HG02884 (cell line): ENCODE measurements at regions not wholly inside any gene's neighbourhood (a gene's known extent, or its start where the extent isn't known, plus 50 kb on each side); places are given as distances from the start of the nearest gene placed in this dataset.
"Not testable (repeated sequence)": the region's sequence is repeated elsewhere in the genome, so short reads cannot be mapped to it uniquely, and the experiment has no call there.

Source experiments
- ATAC-seq: cut with Tn5 transposase; IDR thresholded peaks from one replicate; pipeline ENCODE4 v1.9.1; 2021; ENCODE audit warnings: mild to moderate bottlenecking, moderate library complexity; ENCODE audit not compliant: unreplicated experiment

- ATAC-seq = no peak
Observed at GRCh38 chr1:70553567-70553956, 142.5 kb downstream of the CTH start.

- ATAC-seq = no peak
Observed at GRCh38 chr1:70554341-70554740, 143.3 kb downstream of the CTH start.

- no peak for ATAC-seq
Observed at GRCh38 chr1:70556541-70556940, 145.5 kb downstream of the CTH start.

- no peak for ATAC-seq
Observed at GRCh38 chr1:70567167-70567566, 156.1 kb downstream of the CTH start.

- no peak for ATAC-seq
Observed at GRCh38 chr1:70571191-70571590, 160.1 kb downstream of the CTH start.

GRCh38 chr1:70573317-70573843, 162.3 kb downstream of the CTH start:
- ATAC-seq = no peak

- ATAC-seq = no peak
Observed at GRCh38 chr1:70581661-70582060, 170.6 kb downstream of the CTH start.

GRCh38 chr1:70583522-70583921, 172.5 kb downstream of the CTH start:
- ATAC-seq = no peak

GRCh38 chr1:70586046-70586445, 175.0 kb downstream of the CTH start:
- ATAC-seq = no peak

- no peak for ATAC-seq
Observed at GRCh38 chr1:70587872-70588366, 176.9 kb downstream of the CTH start.

GRCh38 chr1:70593551-70593950, 182.5 kb downstream of the CTH start:
- ATAC-seq = not testable (repeated sequence)

GRCh38 chr1:70608815-70609214, 197.7 kb downstream of the CTH start:
- no peak for ATAC-seq

- not testable (repeated sequence) for ATAC-seq
Observed at GRCh38 chr1:70610164-70610563, 199.1 kb downstream of the CTH start.

- ATAC-seq = no peak
Observed at GRCh38 chr1:70616946-70617345, 205.9 kb downstream of the CTH start.

GRCh38 chr1:70617728-70618127, 206.7 kb downstream of the CTH start:
- no peak for ATAC-seq

GRCh38 chr1:70627910-70628309, 216.8 kb downstream of the CTH start:
- ATAC-seq = no peak

GRCh38 chr1:70628973-70629372, 217.9 kb downstream of the CTH start:
- ATAC-seq = no peak

- ATAC-seq = no peak
Observed at GRCh38 chr1:70633004-70633403, 221.9 kb downstream of the CTH start.

- ATAC-seq = no peak
Observed at GRCh38 chr1:70635868-70636267, 224.8 kb downstream of the CTH start.

- no peak for ATAC-seq
Observed at GRCh38 chr1:70641868-70642267, 230.8 kb downstream of the CTH start.

GRCh38 chr1:70656361-70656760, 245.3 kb downstream of the CTH start:
- no peak for ATAC-seq

- ATAC-seq = no peak
Observed at GRCh38 chr1:70659891-70660290, 248.8 kb downstream of the CTH start.

- ATAC-seq = no peak
Observed at GRCh38 chr1:70666381-70667140, 255.5 kb downstream of the CTH start.
